ENCODE measurements at regions not wholly inside any gene's neighbourhood (a gene's known extent, or its start where the extent isn't known, plus 50 kb on each side); places are given as distances from the start of the nearest gene placed in this dataset.
"Not testable (repeated sequence)": the region's sequence is repeated elsewhere in the genome, so short reads cannot be mapped to it uniquely, and the experiment has no call there.

DNA sequence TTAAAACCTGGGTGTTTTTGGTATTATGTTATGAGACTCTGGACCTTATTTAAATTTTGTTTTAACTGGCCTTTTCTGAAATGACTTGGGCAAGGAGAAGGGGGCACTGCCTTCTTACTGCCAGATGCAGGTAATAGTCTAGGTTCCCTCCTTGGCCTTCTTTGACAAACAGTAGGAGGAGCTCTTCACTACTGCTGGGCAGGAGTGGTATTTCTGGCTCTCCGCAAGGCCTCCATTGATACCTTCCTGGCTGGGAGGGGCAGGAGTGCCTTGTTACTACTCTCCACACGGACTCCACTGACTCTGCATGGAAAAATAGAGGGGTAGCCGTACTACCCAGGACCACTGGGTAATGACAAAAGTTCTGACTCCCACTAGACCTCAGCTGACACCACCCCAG is 189.4 kb upstream of the NBPF12 start:
- H3K4me3 ChIP-seq (ENCODE audit: low read length); intact Hi-C loops (cut with micrococcal nuclease); H3K27me3 ChIP-seq (ENCODE audit: low read length); BruUV-seq (replicated peaks); H3F3A ChIP-seq (ENCODE audit: low read length, unreplicated experiment); H4K20me1 ChIP-seq (ENCODE audit: low read length); DNase-seq; H2AFZ ChIP-seq (ENCODE audit: low read length); ATAC-seq; H3K9me3 ChIP-seq (ENCODE audit: low read length); H3K4me1 ChIP-seq (ENCODE audit: insufficient read depth, low read length); H3K79me2 ChIP-seq (ENCODE audit: low read length); CTCF ChIA-PET; H3K9ac ChIP-seq (ENCODE audit: low read length); H3K9me2 ChIP-seq (replicated peaks; ENCODE audit: low read length); H3K27ac ChIP-seq (ENCODE audit: low read length); POLR2A ChIA-PET (ENCODE audit: unreplicated experiment); H3K36me3 ChIP-seq (ENCODE audit: low read depth, low read length); H3K4me2 ChIP-seq (ENCODE audit: low read length): not testable (repeated sequence)
- TF ChIP-seq, protein P1, sequence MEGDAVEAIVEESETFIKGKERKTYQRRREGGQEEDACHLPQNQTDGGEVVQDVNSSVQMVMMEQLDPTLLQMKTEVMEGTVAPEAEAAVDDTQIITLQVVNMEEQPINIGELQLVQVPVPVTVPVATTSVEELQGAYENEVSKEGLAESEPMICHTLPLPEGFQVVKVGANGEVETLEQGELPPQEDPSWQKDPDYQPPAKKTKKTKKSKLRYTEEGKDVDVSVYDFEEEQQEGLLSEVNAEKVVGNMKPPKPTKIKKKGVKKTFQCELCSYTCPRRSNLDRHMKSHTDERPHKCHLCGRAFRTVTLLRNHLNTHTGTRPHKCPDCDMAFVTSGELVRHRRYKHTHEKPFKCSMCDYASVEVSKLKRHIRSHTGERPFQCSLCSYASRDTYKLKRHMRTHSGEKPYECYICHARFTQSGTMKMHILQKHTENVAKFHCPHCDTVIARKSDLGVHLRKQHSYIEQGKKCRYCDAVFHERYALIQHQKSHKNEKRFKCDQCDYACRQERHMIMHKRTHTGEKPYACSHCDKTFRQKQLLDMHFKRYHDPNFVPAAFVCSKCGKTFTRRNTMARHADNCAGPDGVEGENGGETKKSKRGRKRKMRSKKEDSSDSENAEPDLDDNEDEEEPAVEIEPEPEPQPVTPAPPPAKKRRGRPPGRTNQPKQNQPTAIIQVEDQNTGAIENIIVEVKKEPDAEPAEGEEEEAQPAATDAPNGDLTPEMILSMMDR (conservative IDR thresholded peaks at IDR 0.05; ENCODE audit: low read depth, low read length), result 0 out of 2 replicates have a peak, but pooled peaks have one; percentile 8

DNA sequence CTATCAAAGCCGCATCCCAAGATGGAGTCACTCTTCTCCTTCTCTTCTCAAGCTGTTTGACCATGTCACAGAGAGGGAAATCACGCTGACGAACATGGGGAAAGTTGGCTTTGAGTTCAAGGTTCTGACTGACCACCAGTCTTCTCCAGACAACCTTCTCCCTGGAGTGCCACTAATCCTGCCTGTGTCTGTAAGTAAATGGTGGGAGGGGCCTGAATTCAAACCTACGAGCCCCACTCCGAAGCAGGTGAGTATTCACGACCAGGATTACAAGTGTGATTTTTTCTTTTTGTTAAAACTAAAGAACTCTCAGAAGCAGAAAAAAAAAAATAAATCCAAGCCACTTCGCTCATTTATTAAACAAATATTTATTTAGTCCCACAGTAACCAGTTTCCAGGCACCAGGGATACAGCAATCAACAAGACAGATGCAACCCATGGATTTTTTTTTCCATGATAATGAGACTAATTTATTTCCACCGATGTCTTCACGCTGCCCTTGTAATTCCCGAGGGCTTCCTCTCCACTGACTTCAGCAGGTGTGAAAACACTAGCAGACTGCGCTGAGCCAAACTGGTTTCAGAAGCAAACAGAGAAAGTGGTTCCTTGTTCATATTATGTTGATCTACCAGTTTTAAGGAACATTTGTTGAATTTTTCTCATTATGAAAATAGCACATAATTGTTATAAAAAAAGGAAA is 206.0 kb upstream of the NBPF12 start:
- DNase-seq; POLR2A ChIA-PET (ENCODE audit: unreplicated experiment); H3K9ac ChIP-seq (ENCODE audit: low read length); H3K27me3 ChIP-seq (ENCODE audit: low read length); H3K4me3 ChIP-seq (ENCODE audit: low read length); H4K20me1 ChIP-seq (ENCODE audit: low read length); H3K27ac ChIP-seq (ENCODE audit: low read length); H3K9me3 ChIP-seq (ENCODE audit: low read length); H3K9me2 ChIP-seq (replicated peaks; ENCODE audit: low read length); H2AFZ ChIP-seq (ENCODE audit: low read length); ATAC-seq; H3K4me2 ChIP-seq (ENCODE audit: low read length); intact Hi-C loops (cut with micrococcal nuclease); H3K4me1 ChIP-seq (ENCODE audit: insufficient read depth, low read length); H3F3A ChIP-seq (ENCODE audit: low read length, unreplicated experiment); H3K36me3 ChIP-seq (ENCODE audit: low read depth, low read length); BruUV-seq (replicated peaks); CTCF ChIA-PET; H3K79me2 ChIP-seq (ENCODE audit: low read length): not testable (repeated sequence)

DNA sequence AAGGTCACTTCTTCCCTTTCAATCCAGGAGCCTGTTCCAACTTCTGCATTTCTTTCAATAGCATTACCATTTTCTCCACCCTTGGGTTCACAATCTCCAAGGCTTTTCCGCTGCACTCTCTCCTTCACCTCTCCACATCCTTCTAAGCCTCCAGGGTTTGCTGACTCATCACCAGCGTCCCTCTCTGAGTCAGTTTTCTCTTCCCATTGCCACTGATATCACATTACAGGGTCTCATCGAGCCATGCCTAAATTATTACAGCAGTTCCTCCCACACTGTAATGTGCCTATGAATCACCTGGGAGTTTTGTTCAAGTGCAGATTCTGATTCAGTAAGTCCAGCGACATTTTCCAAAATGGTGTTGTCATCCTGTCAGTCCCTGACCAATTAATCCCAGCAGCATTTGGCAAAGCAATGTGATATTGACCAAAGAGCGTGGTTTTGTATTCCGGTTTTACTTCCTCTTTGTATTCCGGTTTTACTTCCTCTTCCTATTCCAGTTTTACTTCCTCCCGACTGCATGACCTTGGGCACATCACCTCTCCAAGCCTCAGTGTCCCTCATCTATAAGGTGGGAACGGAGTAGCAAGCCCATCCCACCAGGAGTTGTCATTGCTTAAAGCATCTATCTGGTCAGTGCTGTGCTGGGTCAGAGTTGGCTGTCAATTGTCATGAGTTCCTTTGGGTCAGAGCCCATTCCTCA is 208.3 kb upstream of the NBPF12 start:
- peak overlapping the region; percentile 32; the same call in 1 of the 2 replicates for H3K27ac ChIP-seq (ENCODE audit: low read length)
- H3K79me2 ChIP-seq (ENCODE audit: low read length); BruUV-seq (replicated peaks); H4K20me1 ChIP-seq (ENCODE audit: low read length); H3K36me3 ChIP-seq (ENCODE audit: low read depth, low read length); H3K9me2 ChIP-seq (replicated peaks; ENCODE audit: low read length); H2AFZ ChIP-seq (ENCODE audit: low read length); H3K27me3 ChIP-seq (ENCODE audit: low read length); H3F3A ChIP-seq (ENCODE audit: low read length, unreplicated experiment); H3K4me3 ChIP-seq (ENCODE audit: low read length); POLR2A ChIA-PET (ENCODE audit: unreplicated experiment); H3K4me2 ChIP-seq (ENCODE audit: low read length); H3K9ac ChIP-seq (ENCODE audit: low read length); H3K4me1 ChIP-seq (ENCODE audit: insufficient read depth, low read length); DNase-seq; H3K9me3 ChIP-seq (ENCODE audit: low read length); intact Hi-C loops (cut with micrococcal nuclease); CTCF ChIA-PET: not testable (repeated sequence)
- ATAC-seq, result peak; percentile 100

DNA sequence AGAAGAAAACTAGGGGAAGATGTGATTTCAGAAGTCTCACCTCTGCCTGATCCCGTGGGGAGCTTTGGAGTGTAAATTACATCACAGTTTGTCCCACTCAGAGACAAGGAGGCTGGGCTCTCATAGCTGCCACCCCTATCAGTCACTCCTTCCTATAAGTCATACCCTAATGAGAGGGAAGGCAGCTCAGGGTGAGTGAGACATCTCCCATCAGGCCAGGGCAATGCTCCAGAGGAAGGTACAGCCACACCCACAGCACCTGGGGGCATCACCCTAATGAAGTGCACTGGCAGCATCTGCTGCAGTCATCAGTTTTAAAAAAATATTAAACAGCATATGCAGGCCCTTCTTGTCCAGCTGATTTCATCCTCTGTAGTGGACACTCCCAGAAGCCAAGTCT is 223.1 kb upstream of the NBPF12 start:
- ATAC-seq; POLR2A ChIA-PET (ENCODE audit: unreplicated experiment); H3K9ac ChIP-seq (ENCODE audit: low read length); H3K9me2 ChIP-seq (replicated peaks; ENCODE audit: low read length); H3K4me3 ChIP-seq (ENCODE audit: low read length); H3K9me3 ChIP-seq (ENCODE audit: low read length); CTCF ChIA-PET; H3K36me3 ChIP-seq (ENCODE audit: low read depth, low read length); BruUV-seq (replicated peaks); H3F3A ChIP-seq (ENCODE audit: low read length, unreplicated experiment); H3K27me3 ChIP-seq (ENCODE audit: low read length); H4K20me1 ChIP-seq (ENCODE audit: low read length); H2AFZ ChIP-seq (ENCODE audit: low read length); DNase-seq; intact Hi-C loops (cut with micrococcal nuclease); H3K27ac ChIP-seq (ENCODE audit: low read length); H3K4me2 ChIP-seq (ENCODE audit: low read length); H3K79me2 ChIP-seq (ENCODE audit: low read length); H3K4me1 ChIP-seq (ENCODE audit: insufficient read depth, low read length): not testable (repeated sequence)

All from PC-3 (cell line).